ENCODE measurements at regions not wholly inside any gene's neighbourhood (a gene's known extent, or its start where the extent isn't known, plus 50 kb on each side); places are given as distances from the start of the nearest gene placed in this dataset.

DNA sequence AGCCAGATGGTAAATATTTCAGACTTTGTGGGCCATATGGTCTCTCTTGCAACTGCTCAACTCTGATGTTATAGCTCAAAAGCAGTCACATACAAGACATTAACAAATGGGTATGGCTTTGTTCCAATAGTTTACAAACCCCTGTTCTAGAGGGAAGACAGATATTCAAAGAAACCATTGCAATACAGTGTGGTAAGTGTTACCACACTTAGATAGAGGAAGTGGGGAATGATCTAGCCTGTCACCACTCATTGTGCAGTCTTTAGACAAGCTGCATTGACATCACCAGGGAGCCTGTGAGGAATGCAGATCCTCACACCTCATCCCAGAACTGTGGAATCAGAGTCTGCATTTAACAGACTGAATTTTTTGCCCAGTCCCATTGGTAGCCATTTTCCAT is 80.0 kb upstream of the RGS6 start:
- TF ChIP-seq, protein P1, sequence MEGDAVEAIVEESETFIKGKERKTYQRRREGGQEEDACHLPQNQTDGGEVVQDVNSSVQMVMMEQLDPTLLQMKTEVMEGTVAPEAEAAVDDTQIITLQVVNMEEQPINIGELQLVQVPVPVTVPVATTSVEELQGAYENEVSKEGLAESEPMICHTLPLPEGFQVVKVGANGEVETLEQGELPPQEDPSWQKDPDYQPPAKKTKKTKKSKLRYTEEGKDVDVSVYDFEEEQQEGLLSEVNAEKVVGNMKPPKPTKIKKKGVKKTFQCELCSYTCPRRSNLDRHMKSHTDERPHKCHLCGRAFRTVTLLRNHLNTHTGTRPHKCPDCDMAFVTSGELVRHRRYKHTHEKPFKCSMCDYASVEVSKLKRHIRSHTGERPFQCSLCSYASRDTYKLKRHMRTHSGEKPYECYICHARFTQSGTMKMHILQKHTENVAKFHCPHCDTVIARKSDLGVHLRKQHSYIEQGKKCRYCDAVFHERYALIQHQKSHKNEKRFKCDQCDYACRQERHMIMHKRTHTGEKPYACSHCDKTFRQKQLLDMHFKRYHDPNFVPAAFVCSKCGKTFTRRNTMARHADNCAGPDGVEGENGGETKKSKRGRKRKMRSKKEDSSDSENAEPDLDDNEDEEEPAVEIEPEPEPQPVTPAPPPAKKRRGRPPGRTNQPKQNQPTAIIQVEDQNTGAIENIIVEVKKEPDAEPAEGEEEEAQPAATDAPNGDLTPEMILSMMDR (IDR thresholded peaks at IDR 0.05) = no peak
- Histone ChIP-seq H3K27ac (no peak overlapping the region), H3K4me3 (no peak overlapping the region), H3K36me3 (no peaks in the 10 kb centered on the region), H3K9me3 (no peaks in the 10 kb centered on the region), H3K4me1 (no peaks in the 10 kb centered on the region), H3K27me3 (no peaks in the 10 kb centered on the region)
- ATAC-seq (no peak), FAIRE-seq (no peak), DNase-seq (no peak)
- intact Hi-C loops (cut with DNase I) = no loop called here

DNA sequence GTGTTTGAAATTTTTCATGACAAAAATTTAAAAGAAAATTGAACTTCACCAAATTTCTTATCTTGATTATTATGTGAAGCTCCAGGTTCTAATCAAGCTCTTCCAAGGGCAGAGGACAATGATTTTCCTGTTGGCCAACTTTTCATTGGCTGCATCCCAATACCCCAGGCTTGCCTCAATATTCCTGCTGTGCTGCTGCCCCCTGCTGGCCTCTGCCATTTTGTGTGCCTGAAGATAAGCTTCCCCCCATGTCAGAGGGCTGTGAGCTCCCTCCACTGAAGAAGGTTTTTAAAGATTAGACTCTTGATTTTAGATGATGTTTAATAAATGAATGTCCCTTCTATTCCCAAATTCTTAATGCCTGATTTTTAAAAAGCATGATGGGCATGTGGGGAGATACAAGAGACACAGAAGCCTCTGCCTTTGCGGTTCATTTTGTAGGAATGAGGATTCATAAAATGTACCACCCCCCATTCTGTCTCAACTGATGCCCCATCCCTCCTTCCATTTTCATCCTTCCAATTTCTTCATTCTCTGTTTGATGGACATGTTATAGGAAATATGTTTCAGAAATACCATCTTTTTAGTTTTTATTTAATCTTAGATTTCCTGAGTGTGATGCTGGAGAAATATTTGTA is 76.7 kb upstream of the RGS6 start:
- ATAC-seq = peak in 1 of 4 donors; percentile 66

GRCh38 chr14:71856199-71856919 is 75.9 kb upstream of the RGS6 start:
- no peaks in the 10 kb centered on the region for H3K9me3 ChIP-seq
- FAIRE-seq (no peak), DNase-seq (no peak), ATAC-seq (no peak)
- TF ChIP-seq, protein P1 (IDR thresholded peaks at IDR 0.05) = no peak
- H3K27me3 ChIP-seq = no peaks in the 10 kb centered on the region
- no peak overlapping the region for H3K27ac ChIP-seq
- H3K36me3 ChIP-seq = no peaks in the 10 kb centered on the region
- intact Hi-C loops (cut with DNase I) = no loop called here
- H3K4me1 ChIP-seq = no peaks in the 10 kb centered on the region
- WGBS, 2 donors = 68 to 76% methylated on average over 9 of the region's 9 CpGs
- no peak overlapping the region for H3K4me3 ChIP-seq

More for the DNA sequence above, 76.7 kb upstream of the RGS6 start:
- Histone ChIP-seq H3K9me3 (no peaks in the 10 kb centered on the region), H3K27me3 (no peaks in the 10 kb centered on the region), H3K36me3 (no peaks in the 10 kb centered on the region), H3K27ac (no peak overlapping the region), H3K4me3 (no peak overlapping the region), H3K4me1 (no peaks in the 10 kb centered on the region)
- intact Hi-C loops (cut with DNase I) = no loop called here
- peak in 5 of 6 donors; percentile 4 to 76 (median 37) for DNase-seq
- no peak for FAIRE-seq
- 90 to 91% methylated on average over 1 of the region's 1 CpG for WGBS, 2 donors
- TF ChIP-seq, protein P1 (IDR thresholded peaks at IDR 0.05) = peak in 1 of 4 donors; percentile 9

GRCh38 chr14:71863049-71863448 is 69.2 kb upstream of the RGS6 start:
- TF ChIP-seq, protein P1 (IDR thresholded peaks at IDR 0.05) = no peak
- no peak for FAIRE-seq
- Histone ChIP-seq H3K36me3 (no peaks in the 10 kb centered on the region), H3K27ac (no peak overlapping the region), H3K4me1 (no peaks in the 10 kb centered on the region), H3K27me3 (no peaks in the 10 kb centered on the region), H3K9me3 (no peaks in the 10 kb centered on the region), H3K4me3 (no peak overlapping the region)
- intact Hi-C loops (cut with DNase I) = no loop called here
- whole genome bisulfite sequencing, 2 donors = 73 to 78% methylated on average over 3 of the region's 3 CpGs
- no peak for DNase-seq
- no peak for ATAC-seq

- H3K4me3 ChIP-seq = no peak overlapping the region
- intact Hi-C loops (cut with DNase I) = no loop called here
- no peaks in the 10 kb centered on the region for H3K36me3 ChIP-seq
- H3K4me1 ChIP-seq = no peaks in the 10 kb centered on the region
- no peak overlapping the region for H3K27ac ChIP-seq
- 53 to 72% methylated on average over 3 of the region's 3 CpGs for WGBS, 2 donors
- no peak for ATAC-seq
- no peak for FAIRE-seq
- no peak for DNase-seq
- TF ChIP-seq, protein P1 (IDR thresholded peaks at IDR 0.05) = no peak
- H3K27me3 ChIP-seq = no peaks in the 10 kb centered on the region
- no peaks in the 10 kb centered on the region for H3K9me3 ChIP-seq
Observed at GRCh38 chr14:71863766-71864165, 68.5 kb upstream of the RGS6 start.
